ENCODE measurements at regions not wholly inside any gene's neighbourhood (a gene's known extent, or its start where the extent isn't known, plus 50 kb on each side); places are given as distances from the start of the nearest gene placed in this dataset.

DNA sequence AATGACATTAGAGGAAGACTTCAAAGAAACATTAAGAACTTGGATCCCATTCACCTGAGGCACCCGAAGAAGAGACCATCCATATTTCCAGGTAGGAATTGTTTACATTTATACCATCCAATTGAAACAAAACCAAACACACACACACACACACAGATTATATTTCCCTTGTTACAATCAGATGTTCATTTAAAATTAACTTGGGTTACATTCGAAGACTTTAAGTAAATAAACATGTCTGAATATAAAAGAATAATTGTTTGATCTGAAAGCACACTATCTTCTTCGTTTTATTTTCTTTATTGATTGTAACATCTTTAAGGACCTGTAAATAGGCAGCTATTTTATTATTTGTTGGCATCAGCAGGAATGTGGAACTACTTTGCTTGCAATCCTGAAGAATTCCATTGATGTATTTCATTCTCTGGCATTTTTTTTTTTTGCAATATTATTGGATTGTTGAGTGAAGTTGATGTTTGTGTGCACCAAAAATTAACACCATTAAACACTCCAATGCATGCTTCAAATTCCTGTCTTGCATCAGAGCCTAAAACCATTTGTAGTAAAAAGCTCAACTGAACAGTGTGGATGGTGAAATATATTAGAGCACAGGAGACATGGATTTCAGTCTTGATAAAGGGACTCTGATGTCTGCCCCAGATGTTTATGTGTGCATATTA lies 85.3 kb upstream of the FRY start:
- H3K27me3 ChIP-seq = no peaks in the 10 kb centered on the region
- TF ChIP-seq POLR2A (IDR thresholded peaks at IDR 0.05) = no peak
- TF ChIP-seq, protein P1, sequence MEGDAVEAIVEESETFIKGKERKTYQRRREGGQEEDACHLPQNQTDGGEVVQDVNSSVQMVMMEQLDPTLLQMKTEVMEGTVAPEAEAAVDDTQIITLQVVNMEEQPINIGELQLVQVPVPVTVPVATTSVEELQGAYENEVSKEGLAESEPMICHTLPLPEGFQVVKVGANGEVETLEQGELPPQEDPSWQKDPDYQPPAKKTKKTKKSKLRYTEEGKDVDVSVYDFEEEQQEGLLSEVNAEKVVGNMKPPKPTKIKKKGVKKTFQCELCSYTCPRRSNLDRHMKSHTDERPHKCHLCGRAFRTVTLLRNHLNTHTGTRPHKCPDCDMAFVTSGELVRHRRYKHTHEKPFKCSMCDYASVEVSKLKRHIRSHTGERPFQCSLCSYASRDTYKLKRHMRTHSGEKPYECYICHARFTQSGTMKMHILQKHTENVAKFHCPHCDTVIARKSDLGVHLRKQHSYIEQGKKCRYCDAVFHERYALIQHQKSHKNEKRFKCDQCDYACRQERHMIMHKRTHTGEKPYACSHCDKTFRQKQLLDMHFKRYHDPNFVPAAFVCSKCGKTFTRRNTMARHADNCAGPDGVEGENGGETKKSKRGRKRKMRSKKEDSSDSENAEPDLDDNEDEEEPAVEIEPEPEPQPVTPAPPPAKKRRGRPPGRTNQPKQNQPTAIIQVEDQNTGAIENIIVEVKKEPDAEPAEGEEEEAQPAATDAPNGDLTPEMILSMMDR (IDR thresholded peaks at IDR 0.05) = no peak
- no peak for TF ChIP-seq EP300 (IDR thresholded peaks at IDR 0.05)
- no peak for TF ChIP-seq POLR2AphosphoS5 (IDR thresholded peaks at IDR 0.05)
- WGBS, 5 donors = 22 to 47% (median 35%) methylated on average over 3 of the region's 3 CpGs
- no peak for DNase-seq
- no peaks in the 10 kb centered on the region for H3K9me3 ChIP-seq
- peak overlapping the region in 3 of 5 donors; percentile 39 to 59 (median 45) for H3K27ac ChIP-seq
- H3K4me1 ChIP-seq = peaks cover 11 to 57% (median 11%) of the 10 kb centered on the region in 4 donors
- peak overlapping the region; percentile 5 to 35 (median 14) for H3K4me3 ChIP-seq
- intact Hi-C loops (cut with DNase I; ENCODE audit: low total_unique reads) = no loop called here
- H3K36me3 ChIP-seq = no peaks in the 10 kb centered on the region

DNA sequence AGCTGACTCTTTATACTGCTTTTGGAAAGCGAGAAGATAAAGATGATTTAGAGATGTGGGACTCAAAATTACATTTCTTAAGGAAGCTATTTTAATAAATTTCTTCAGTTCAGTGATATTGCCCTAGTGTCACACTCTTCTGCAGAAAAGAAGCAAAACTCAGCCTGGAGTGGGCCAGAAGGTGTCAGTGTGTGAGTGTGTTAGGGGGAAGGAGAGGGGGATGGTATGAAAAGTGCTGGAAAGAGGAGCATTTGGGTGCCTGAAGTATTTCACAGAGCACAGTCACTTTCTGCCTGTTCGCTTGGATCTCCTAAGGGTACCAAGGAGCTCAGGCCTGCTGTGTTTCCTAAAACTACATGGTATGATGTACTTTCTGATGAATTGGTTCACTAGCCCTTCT lies 84.5 kb upstream of the FRY start:
- Histone ChIP-seq H3K4me3 (peak overlapping the region in 1 of 4 donors; percentile 35), H3K9me3 (no peaks in the 10 kb centered on the region), H3K4me1 (peaks cover 11 to 62% (median 13%) of the 10 kb centered on the region in 4 donors), H3K27me3 (no peaks in the 10 kb centered on the region), H3K36me3 (no peaks in the 10 kb centered on the region), H3K27ac (peak overlapping the region in 1 of 5 donors; percentile 14)
- intact Hi-C loops (cut with DNase I; ENCODE audit: low total_unique reads) = no loop called here
- 66 to 85% (median 77%) methylated on average over 2 of the region's 2 CpGs for WGBS, 5 donors
- TF ChIP-seq POLR2A (IDR thresholded peaks at IDR 0.05) (no peak), EP300 (IDR thresholded peaks at IDR 0.05) (no peak), POLR2AphosphoS5 (IDR thresholded peaks at IDR 0.05) (no peak)
- TF ChIP-seq, protein P1 (IDR thresholded peaks at IDR 0.05) = no peak
- peak in 1 of 2 donors; percentile 59 for DNase-seq

DNA sequence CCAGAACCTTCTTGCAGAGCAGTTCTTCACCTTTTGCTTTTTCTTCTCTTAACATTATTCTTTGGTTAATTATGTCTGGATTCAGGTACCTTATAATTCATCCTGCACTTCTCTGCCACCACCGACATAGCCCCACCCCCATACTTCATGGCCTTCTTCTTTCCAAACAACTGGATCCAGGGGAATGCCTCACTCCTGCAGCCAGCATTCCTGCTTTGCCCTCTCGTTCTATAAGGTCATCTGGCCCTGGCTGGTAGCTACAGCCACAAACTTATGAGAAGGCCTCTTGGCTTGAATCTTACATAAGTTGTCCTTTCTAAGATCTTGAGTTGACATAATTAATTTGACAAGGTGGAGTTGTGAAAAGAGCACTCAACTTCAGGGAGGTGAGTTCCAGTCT lies 84.1 kb upstream of the FRY start:
- TF ChIP-seq, protein P1 (IDR thresholded peaks at IDR 0.05) = no peak
- TF ChIP-seq EP300 (IDR thresholded peaks at IDR 0.05) (no peak), POLR2AphosphoS5 (IDR thresholded peaks at IDR 0.05) (no peak), POLR2A (IDR thresholded peaks at IDR 0.05) (no peak)
- H3K27ac ChIP-seq = peak overlapping the region in 2 of 5 donors; percentile 14 to 53
- H3K27me3 ChIP-seq = no peaks in the 10 kb centered on the region
- intact Hi-C loops (cut with DNase I; ENCODE audit: low total_unique reads) = no loop called here
- peaks cover 11 to 62% (median 13%) of the 10 kb centered on the region in 4 donors for H3K4me1 ChIP-seq
- WGBS, 5 donors = 14 to 50% (median 22%) methylated on average over 2 of the region's 2 CpGs
- H3K36me3 ChIP-seq = peaks cover 0 to 2% (median under 1%) of the 10 kb centered on the region in 4 donors
- DNase-seq = no peak
- H3K9me3 ChIP-seq = no peaks in the 10 kb centered on the region
- H3K4me3 ChIP-seq = peak overlapping the region in 1 of 4 donors; percentile 35

DNA sequence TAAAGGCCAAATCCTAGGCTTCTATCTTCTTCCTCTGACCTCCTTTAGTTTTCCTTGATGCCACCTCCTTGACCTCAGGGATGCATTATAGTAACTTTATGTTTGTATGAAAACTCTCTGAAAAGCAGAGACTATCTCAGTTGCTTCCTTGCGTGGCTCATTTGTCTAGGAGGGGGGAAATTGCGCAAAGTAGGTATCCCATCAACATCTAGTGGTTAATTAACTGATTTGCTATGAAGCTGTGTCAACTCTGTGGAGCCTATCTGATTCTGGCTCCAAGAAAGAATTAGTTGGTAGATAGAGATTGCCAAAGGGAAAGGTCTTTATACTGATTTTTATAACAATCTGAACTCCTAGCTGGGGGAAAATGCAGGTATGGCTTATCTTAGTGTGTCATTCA lies 82.1 kb upstream of the FRY start:
- Histone ChIP-seq H3K36me3 (peaks cover 0 to 9% (median 6%) of the 10 kb centered on the region in 4 donors), H3K4me1 (peaks cover 11 to 62% (median 13%) of the 10 kb centered on the region in 4 donors), H3K4me3 (no peak overlapping the region), H3K27ac (peak overlapping the region in 2 of 5 donors; percentile 54 to 55), H3K9me3 (no peaks in the 10 kb centered on the region), H3K27me3 (no peaks in the 10 kb centered on the region)
- intact Hi-C loops (cut with DNase I; ENCODE audit: low total_unique reads) = no loop called here
- TF ChIP-seq, protein P1 (IDR thresholded peaks at IDR 0.05) = no peak
- TF ChIP-seq EP300 (IDR thresholded peaks at IDR 0.05) (no peak), POLR2AphosphoS5 (IDR thresholded peaks at IDR 0.05) (no peak), POLR2A (IDR thresholded peaks at IDR 0.05) (no peak)
- no peak for DNase-seq
- WGBS, 5 donors = 79 to 86% (median 84%) methylated on average over 2 of the region's 2 CpGs

Data from stomach (tissue), 8 donors.